SK-N-SH treated with all-trans-retinoic acid at 6 μM for 48 hours (cell line): ENCODE measurements at regions not wholly inside any gene's neighbourhood (a gene's known extent, or its start where the extent isn't known, plus 50 kb on each side); places are given as distances from the start of the nearest gene placed in this dataset.

ENCODE experiments used
- ATAC-seq: fragments of 200-7000 bp; cut with Tn5 transposase; 3 replicates; pipeline ENCODE4 v1.9.1; 2020; ENCODE audit warnings: mild to moderate bottlenecking, moderate library complexity
- ARNTL ChIP-seq: fragments of 450-650 bp; formaldehyde crosslinking; IDR thresholded peaks from 2 replicates; pipeline ENCODE4 v1.5.0; 2020; ENCODE audit warnings: low read depth, mild to moderate bottlenecking, moderate library complexity, borderline replicate concordance
- BACH2 ChIP-seq: fragments of 250-450 bp; sonication (Bioruptor Pico); IDR thresholded peaks from 2 replicates; pipeline ENCODE4 v1.9.0; 2021; ENCODE audit warnings: mild to moderate bottlenecking, borderline replicate concordance
- CSDC2 ChIP-seq: fragments of 250-450 bp; sonication (Bioruptor Pico); IDR thresholded peaks from 2 replicates; pipeline ENCODE4 v1.5.0; 2020; ENCODE audit warnings: mild to moderate bottlenecking, moderate library complexity
- GLIS3 ChIP-seq: fragments of 250-450 bp; sonication (Bioruptor Pico); IDR thresholded peaks from 2 replicates; pipeline ENCODE4 v1.5.0; 2020; ENCODE audit warnings: mild to moderate bottlenecking, moderate library complexity
- PPARA ChIP-seq: fragments of 250-450 bp; sonication (Bioruptor Pico); IDR thresholded peaks from 2 replicates; pipeline ENCODE4 v1.5.0; 2020; ENCODE audit warnings: mild to moderate bottlenecking, borderline replicate concordance
- RARB ChIP-seq: fragments of 250-450 bp; sonication (Bioruptor Pico); IDR thresholded peaks from 2 replicates; pipeline ENCODE4 v1.8.0; 2021; ENCODE audit warnings: mild to moderate bottlenecking, moderate library complexity
- SNAI2 ChIP-seq: fragments of 250-450 bp; sonication (Bioruptor Pico); IDR thresholded peaks from 2 replicates; pipeline ENCODE4 v1.5.0; 2020; ENCODE audit warnings: mild to moderate bottlenecking, moderate library complexity
- TOX ChIP-seq: fragments of 250-450 bp; sonication (Bioruptor Pico); IDR thresholded peaks from 2 replicates; pipeline ENCODE4 v1.8.0; 2021; ENCODE audit warnings: mild to moderate bottlenecking, moderate library complexity, borderline replicate concordance
- ZC3H10 ChIP-seq: fragments of 250-450 bp; sonication (Bioruptor Pico); IDR thresholded peaks from 2 replicates; pipeline ENCODE4 v1.5.1; 2021; ENCODE audit warnings: mild to moderate bottlenecking, moderate library complexity
- ZFP3 ChIP-seq: fragments of 250-450 bp; sonication (Bioruptor Pico); IDR thresholded peaks from 2 replicates; pipeline ENCODE4 v1.5.0; 2020; ENCODE audit warnings: mild to moderate bottlenecking, moderate library complexity
- ZFP30 ChIP-seq: fragments of 450-650 bp; formaldehyde crosslinking; IDR thresholded peaks from 2 replicates; pipeline ENCODE4 v1.5.0; 2022; ENCODE audit warnings: mild to moderate bottlenecking, moderate library complexity
- ZNF565 ChIP-seq: fragments of 450-650 bp; formaldehyde crosslinking; conservative IDR thresholded peaks from 2 replicates; pipeline ENCODE4 v1.5.0; 2020; ENCODE audit warnings: low read depth, mild to moderate bottlenecking, moderate library complexity
- ZNF70 ChIP-seq: fragments of 450-650 bp; formaldehyde crosslinking; IDR thresholded peaks from 2 replicates; pipeline ENCODE4 v1.5.0; 2020; ENCODE audit warnings: mild to moderate bottlenecking, moderate library complexity
- TF ChIP-seq, protein P1 (sequence below): fragments of 250-450 bp; sonication (Bioruptor Pico); IDR thresholded peaks from 2 replicates; pipeline ENCODE4 v1.5.0; 2020; ENCODE audit warnings: mild to moderate bottlenecking, moderate library complexity
- TF ChIP-seq, protein P2 (sequence below): fragments of 250-450 bp; sonication (Bioruptor Pico); IDR thresholded peaks from 2 replicates; pipeline ENCODE4 v1.8.0; 2020; ENCODE audit warnings: mild to moderate bottlenecking, moderate library complexity, borderline replicate concordance
- TF ChIP-seq, protein P3 (sequence below): fragments of 250-450 bp; sonication (Bioruptor Pico); IDR thresholded peaks from 2 replicates; pipeline ENCODE4 v1.5.1; 2021; ENCODE audit warnings: mild to moderate bottlenecking, moderate library complexity
- TF ChIP-seq, protein P4 (sequence below): fragments of 250-450 bp; sonication (Bioruptor Pico); IDR thresholded peaks from 2 replicates; pipeline ENCODE4 v1.8.0; 2021; ENCODE audit warnings: low read depth, mild to moderate bottlenecking, moderate library complexity, borderline replicate concordance
- TF ChIP-seq, protein P5 (sequence below): fragments of 250-450 bp; sonication (Bioruptor Pico); IDR thresholded peaks from 2 replicates; pipeline ENCODE4 v1.5.1; 2020; ENCODE audit warnings: low read depth, mild to moderate bottlenecking, moderate library complexity

DNA sequence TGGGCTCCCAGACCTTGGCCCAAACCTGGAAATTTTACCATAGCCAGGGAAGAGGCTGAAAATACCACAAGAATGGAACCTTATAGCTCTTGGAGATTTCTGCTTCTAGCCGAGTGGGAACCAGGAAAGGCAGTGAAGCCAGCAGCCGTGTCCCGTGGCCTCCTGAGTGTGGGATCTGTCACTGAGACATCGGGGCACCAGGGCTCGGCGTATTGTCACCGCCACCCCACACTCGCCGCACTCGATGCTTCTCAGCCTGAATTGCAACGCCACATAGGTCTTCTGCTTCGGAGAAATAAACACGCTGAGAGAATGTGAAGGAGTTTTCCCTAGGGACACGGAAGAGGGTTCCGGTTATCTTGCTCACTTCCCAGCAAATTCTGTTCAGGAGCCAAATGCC is 61.5 kb downstream of the DLL1 start (continued):
- TF ChIP-seq, protein P1, sequence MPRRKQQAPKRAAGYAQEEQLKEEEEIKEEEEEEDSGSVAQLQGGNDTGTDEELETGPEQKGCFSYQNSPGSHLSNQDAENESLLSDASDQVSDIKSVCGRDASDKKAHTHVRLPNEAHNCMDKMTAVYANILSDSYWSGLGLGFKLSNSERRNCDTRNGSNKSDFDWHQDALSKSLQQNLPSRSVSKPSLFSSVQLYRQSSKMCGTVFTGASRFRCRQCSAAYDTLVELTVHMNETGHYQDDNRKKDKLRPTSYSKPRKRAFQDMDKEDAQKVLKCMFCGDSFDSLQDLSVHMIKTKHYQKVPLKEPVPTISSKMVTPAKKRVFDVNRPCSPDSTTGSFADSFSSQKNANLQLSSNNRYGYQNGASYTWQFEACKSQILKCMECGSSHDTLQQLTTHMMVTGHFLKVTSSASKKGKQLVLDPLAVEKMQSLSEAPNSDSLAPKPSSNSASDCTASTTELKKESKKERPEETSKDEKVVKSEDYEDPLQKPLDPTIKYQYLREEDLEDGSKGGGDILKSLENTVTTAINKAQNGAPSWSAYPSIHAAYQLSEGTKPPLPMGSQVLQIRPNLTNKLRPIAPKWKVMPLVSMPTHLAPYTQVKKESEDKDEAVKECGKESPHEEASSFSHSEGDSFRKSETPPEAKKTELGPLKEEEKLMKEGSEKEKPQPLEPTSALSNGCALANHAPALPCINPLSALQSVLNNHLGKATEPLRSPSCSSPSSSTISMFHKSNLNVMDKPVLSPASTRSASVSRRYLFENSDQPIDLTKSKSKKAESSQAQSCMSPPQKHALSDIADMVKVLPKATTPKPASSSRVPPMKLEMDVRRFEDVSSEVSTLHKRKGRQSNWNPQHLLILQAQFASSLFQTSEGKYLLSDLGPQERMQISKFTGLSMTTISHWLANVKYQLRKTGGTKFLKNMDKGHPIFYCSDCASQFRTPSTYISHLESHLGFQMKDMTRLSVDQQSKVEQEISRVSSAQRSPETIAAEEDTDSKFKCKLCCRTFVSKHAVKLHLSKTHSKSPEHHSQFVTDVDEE (CRISPR knock-in tag), result no peak
- TF ChIP-seq SNAI2 (CRISPR knock-in tag), result no peak
- TF ChIP-seq PPARA (CRISPR knock-in tag), result no peak
- TF ChIP-seq ZNF70, result no peak
- TF ChIP-seq ZFP3 (CRISPR knock-in tag), result no peak

DNA sequence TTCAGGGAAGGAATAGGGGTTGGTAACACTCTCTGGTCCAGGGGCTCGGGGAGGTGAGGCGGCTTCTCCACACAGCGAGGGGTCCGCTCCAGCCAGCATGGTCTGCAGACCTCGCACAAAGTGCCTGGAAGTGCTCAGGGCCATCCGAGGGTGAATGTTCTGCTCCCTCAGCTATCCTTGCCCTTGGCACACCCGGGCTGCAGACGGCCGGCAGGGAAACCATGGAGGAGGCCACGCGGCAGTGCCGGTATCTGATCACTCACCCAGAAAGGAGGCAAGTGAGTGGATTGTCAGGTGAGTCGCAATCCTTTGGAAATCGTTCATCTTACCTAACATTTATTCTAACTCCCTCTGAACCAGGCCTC is 62.0 kb downstream of the DLL1 start:
- no peak for ATAC-seq
- TF ChIP-seq, protein P1 (CRISPR knock-in tag), result no peak
- TF ChIP-seq ZC3H10 (CRISPR knock-in tag), result no peak
- TF ChIP-seq PPARA (CRISPR knock-in tag), result no peak
- TF ChIP-seq, protein P2, sequence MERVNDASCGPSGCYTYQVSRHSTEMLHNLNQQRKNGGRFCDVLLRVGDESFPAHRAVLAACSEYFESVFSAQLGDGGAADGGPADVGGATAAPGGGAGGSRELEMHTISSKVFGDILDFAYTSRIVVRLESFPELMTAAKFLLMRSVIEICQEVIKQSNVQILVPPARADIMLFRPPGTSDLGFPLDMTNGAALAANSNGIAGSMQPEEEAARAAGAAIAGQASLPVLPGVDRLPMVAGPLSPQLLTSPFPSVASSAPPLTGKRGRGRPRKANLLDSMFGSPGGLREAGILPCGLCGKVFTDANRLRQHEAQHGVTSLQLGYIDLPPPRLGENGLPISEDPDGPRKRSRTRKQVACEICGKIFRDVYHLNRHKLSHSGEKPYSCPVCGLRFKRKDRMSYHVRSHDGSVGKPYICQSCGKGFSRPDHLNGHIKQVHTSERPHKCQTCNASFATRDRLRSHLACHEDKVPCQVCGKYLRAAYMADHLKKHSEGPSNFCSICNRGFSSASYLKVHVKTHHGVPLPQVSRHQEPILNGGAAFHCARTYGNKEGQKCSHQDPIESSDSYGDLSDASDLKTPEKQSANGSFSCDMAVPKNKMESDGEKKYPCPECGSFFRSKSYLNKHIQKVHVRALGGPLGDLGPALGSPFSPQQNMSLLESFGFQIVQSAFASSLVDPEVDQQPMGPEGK (CRISPR knock-in tag), result no peak
- TF ChIP-seq ZNF565 (CRISPR knock-in tag), result no peak
- no peak for TF ChIP-seq GLIS3 (CRISPR knock-in tag)
- no peak for TF ChIP-seq ARNTL (CRISPR knock-in tag)
- no peak for TF ChIP-seq ZNF70
- no peak for TF ChIP-seq ZFP3 (CRISPR knock-in tag)
- no peak for TF ChIP-seq BACH2
- no peak for TF ChIP-seq CSDC2 (CRISPR knock-in tag)
- TF ChIP-seq SNAI2 (CRISPR knock-in tag), result no peak
- TF ChIP-seq ZFP30, result no peak
- TF ChIP-seq TOX (CRISPR knock-in tag), result no peak
- TF ChIP-seq, protein P3, sequence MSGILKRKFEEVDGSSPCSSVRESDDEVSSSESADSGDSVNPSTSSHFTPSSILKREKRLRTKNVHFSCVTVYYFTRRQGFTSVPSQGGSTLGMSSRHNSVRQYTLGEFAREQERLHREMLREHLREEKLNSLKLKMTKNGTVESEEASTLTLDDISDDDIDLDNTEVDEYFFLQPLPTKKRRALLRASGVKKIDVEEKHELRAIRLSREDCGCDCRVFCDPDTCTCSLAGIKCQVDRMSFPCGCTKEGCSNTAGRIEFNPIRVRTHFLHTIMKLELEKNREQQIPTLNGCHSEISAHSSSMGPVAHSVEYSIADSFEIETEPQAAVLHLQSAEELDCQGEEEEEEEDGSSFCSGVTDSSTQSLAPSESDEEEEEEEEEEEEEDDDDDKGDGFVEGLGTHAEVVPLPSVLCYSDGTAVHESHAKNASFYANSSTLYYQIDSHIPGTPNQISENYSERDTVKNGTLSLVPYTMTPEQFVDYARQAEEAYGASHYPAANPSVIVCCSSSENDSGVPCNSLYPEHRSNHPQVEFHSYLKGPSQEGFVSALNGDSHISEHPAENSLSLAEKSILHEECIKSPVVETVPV, result no peak
- TF ChIP-seq, protein P4, sequence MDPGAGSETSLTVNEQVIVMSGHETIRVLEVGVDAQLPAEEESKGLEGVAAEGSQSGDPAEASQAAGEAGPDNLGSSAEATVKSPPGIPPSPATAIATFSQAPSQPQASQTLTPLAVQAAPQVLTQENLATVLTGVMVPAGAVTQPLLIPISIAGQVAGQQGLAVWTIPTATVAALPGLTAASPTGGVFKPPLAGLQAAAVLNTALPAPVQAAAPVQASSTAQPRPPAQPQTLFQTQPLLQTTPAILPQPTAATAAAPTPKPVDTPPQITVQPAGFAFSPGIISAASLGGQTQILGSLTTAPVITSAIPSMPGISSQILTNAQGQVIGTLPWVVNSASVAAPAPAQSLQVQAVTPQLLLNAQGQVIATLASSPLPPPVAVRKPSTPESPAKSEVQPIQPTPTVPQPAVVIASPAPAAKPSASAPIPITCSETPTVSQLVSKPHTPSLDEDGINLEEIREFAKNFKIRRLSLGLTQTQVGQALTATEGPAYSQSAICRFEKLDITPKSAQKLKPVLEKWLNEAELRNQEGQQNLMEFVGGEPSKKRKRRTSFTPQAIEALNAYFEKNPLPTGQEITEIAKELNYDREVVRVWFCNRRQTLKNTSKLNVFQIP (CRISPR knock-in tag), result no peak
- TF ChIP-seq, protein P5, sequence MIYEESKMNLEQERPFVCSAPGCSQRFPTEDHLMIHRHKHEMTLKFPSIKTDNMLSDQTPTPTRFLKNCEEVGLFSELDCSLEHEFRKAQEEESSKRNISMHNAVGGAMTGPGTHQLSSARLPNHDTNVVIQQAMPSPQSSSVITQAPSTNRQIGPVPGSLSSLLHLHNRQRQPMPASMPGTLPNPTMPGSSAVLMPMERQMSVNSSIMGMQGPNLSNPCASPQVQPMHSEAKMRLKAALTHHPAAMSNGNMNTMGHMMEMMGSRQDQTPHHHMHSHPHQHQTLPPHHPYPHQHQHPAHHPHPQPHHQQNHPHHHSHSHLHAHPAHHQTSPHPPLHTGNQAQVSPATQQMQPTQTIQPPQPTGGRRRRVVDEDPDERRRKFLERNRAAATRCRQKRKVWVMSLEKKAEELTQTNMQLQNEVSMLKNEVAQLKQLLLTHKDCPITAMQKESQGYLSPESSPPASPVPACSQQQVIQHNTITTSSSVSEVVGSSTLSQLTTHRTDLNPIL (CRISPR knock-in tag), result no peak
- TF ChIP-seq RARB (CRISPR knock-in tag), result no peak
- TF ChIP-seq, all 23 proteins: peak for 0
